ENCODE measurements at regions not wholly inside any gene's neighbourhood (a gene's known extent, or its start where the extent isn't known, plus 50 kb on each side); places are given as distances from the start of the nearest gene placed in this dataset.

- no peak overlapping the region for H3K4me3 Mint-ChIP-seq (ENCODE audit: unreplicated experiment)
- no peak overlapping the region for H3K4me3 ChIP-seq (ENCODE audit: low read depth, low read length)
- no TSS peak for BruUV-seq (replicated peaks)
- H3K4me1 ChIP-seq, result no peaks in the 10 kb centered on the region
- intact Hi-C loops (cut with micrococcal nuclease; ENCODE audit: unreplicated experiment), result no loop called here
- peaks cover 2% of the 10 kb centered on the region for H3K27me3 Mint-ChIP-seq (ENCODE audit: insufficient read depth, unreplicated experiment)
- ChIA-PET POLR2A (no interaction called here), CTCF (interaction anchor here (0.6 kb wide), 1 partner anchor 765 kb away, joined by 3 read pairs; no protein-coding TSS in a partner anchor)
- DNase-seq, result no peak
- H3K27me3 ChIP-seq (replicated peaks; ENCODE audit: control insufficient read depth, insufficient read depth, low read length), result no peaks in the 10 kb centered on the region
- no peak for TF ChIP-seq CTCF (IDR thresholded peaks at IDR 0.05; ENCODE audit: insufficient read depth in 1 of 2, low read depth in 1 of 2, low read length in 1 of 2, severe bottlenecking in 1 of 2, unreplicated experiment in 1 of 2)
- no peaks in the 10 kb centered on the region for H3K36me3 ChIP-seq (ENCODE audit: control insufficient read depth, insufficient read depth, low read length)
- H3K9me3 ChIP-seq, result no peaks in the 10 kb centered on the region
- H3K36me3 Mint-ChIP-seq (ENCODE audit: insufficient read depth, unreplicated experiment), result no peaks in the 10 kb centered on the region
- no peak overlapping the region for H3K27ac Mint-ChIP-seq (ENCODE audit: unreplicated experiment)
- H3K9me3 Mint-ChIP-seq (ENCODE audit: unreplicated experiment), result peaks cover 28% of the 10 kb centered on the region
- no peaks in the 10 kb centered on the region for H3K4me1 Mint-ChIP-seq (ENCODE audit: low read depth, unreplicated experiment)
Observed at GRCh38 chr10:33993917-33994316, 659.5 kb upstream of the NRP1 start.

- POLR2A ChIA-PET, result no interaction called here
- Histone ChIP-seq H3K4me1 (no peaks in the 10 kb centered on the region), H3K27me3 (replicated peaks; ENCODE audit: control insufficient read depth, insufficient read depth, low read length) (no peaks in the 10 kb centered on the region), H3K4me3 (ENCODE audit: low read depth, low read length) (no peak overlapping the region), H3K36me3 (ENCODE audit: control insufficient read depth, insufficient read depth, low read length) (no peaks in the 10 kb centered on the region), H3K9me3 (no peaks in the 10 kb centered on the region)
- Mint-ChIP-seq H3K9me3 (ENCODE audit: unreplicated experiment) (peaks cover 31% of the 10 kb centered on the region), H3K4me1 (ENCODE audit: low read depth, unreplicated experiment) (no peaks in the 10 kb centered on the region), H3K4me3 (ENCODE audit: unreplicated experiment) (no peak overlapping the region), H3K27ac (ENCODE audit: unreplicated experiment) (no peak overlapping the region), H3K36me3 (ENCODE audit: insufficient read depth, unreplicated experiment) (no peaks in the 10 kb centered on the region), H3K27me3 (ENCODE audit: insufficient read depth, unreplicated experiment) (peaks cover 2% of the 10 kb centered on the region)
- intact Hi-C loops (cut with micrococcal nuclease; ENCODE audit: unreplicated experiment), result no loop called here
- TF ChIP-seq CTCF (IDR thresholded peaks at IDR 0.05; ENCODE audit: insufficient read depth in 1 of 2, low read depth in 1 of 2, low read length in 1 of 2, severe bottlenecking in 1 of 2, unreplicated experiment in 1 of 2), result no peak
- DNase-seq, result no peak
- CTCF ChIA-PET, result no interaction called here
- BruUV-seq (replicated peaks), result no TSS peak
Observed at GRCh38 chr10:33991924-33992323, 657.5 kb upstream of the NRP1 start.

DNA sequence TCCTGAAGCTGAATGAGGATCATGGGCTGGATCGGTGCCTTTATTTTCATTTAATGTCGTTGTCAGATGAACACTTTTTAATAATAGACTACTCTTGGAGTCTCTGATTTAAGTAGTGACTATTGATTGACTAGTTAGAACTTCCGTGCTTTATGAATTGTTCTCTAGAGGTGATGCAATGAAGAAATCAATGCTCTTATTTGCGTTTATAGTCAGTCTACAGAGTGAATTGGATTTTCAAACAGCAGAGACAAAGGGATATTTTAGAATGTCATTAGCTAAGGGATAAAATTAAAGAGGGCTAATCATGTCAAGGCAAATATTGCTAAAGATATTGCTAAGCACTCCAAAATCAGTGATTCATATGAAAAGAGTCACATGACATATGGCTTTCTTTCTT, 652.0 kb upstream of the NRP1 start:
- Histone ChIP-seq H3K27me3 (replicated peaks; ENCODE audit: control insufficient read depth, insufficient read depth, low read length) (no peaks in the 10 kb centered on the region), H3K9me3 (no peaks in the 10 kb centered on the region), H3K4me3 (ENCODE audit: low read depth, low read length) (no peak overlapping the region), H3K4me1 (no peaks in the 10 kb centered on the region), H3K36me3 (ENCODE audit: control insufficient read depth, insufficient read depth, low read length) (no peaks in the 10 kb centered on the region)
- ChIA-PET CTCF (no interaction called here), POLR2A (no interaction called here)
- no peak overlapping the region for H3K27ac Mint-ChIP-seq (ENCODE audit: unreplicated experiment)
- no peak overlapping the region for H3K4me3 Mint-ChIP-seq (ENCODE audit: unreplicated experiment)
- no TSS peak for BruUV-seq (replicated peaks)
- no peaks in the 10 kb centered on the region for H3K36me3 Mint-ChIP-seq (ENCODE audit: insufficient read depth, unreplicated experiment)
- intact Hi-C loops (cut with micrococcal nuclease; ENCODE audit: unreplicated experiment), result no loop called here
- H3K27me3 Mint-ChIP-seq (ENCODE audit: insufficient read depth, unreplicated experiment), result peaks cover 2% of the 10 kb centered on the region
- no peak for DNase-seq
- H3K4me1 Mint-ChIP-seq (ENCODE audit: low read depth, unreplicated experiment), result no peaks in the 10 kb centered on the region
- H3K9me3 Mint-ChIP-seq (ENCODE audit: unreplicated experiment), result peaks cover 30% of the 10 kb centered on the region
- TF ChIP-seq CTCF (IDR thresholded peaks at IDR 0.05; ENCODE audit: insufficient read depth in 1 of 2, low read depth in 1 of 2, low read length in 1 of 2, severe bottlenecking in 1 of 2, unreplicated experiment in 1 of 2), result no peak

Data from Caco-2 (cell line).